Heart left ventricle (tissue), 16 donors: ENCODE measurements at regions not wholly inside any gene's neighbourhood (a gene's known extent, or its start where the extent isn't known, plus 50 kb on each side); places are given as distances from the start of the nearest gene placed in this dataset.

ENCODE experiments used
- ATAC-seq, 4 donors: fragments of 200-7000 bp; cut with Tn5 transposase; one replicate each; pipeline ENCODE4 v1.9.1; 2020 to 2022; ENCODE audit warnings: moderate library complexity in 4 of 4, mild to moderate bottlenecking in 3 of 4, moderate number of reproducible peaks in 1 of 4
- DNase-seq, 5 donors: peaks; one replicate each; pipeline ENCODE4 v3.0.0-alpha.2; 2020
- H3K27ac ChIP-seq, 12 donors: fragments of 200-600 bp; sonication (generic) in 4 of 12; one replicate each; pipeline versions ENCODE4 v1.5.0 to v1.8.0; 2016 to 2022; ENCODE audit warnings: mild to moderate bottlenecking in 2 of 12
- H3K27me3 ChIP-seq, 9 donors: fragments of 200-600 bp; sonication (generic) in 2 of 9; one replicate each; pipeline versions ENCODE4 v1.5.1 to v1.8.0; 2016 to 2022; ENCODE audit warnings: mild to moderate bottlenecking in 3 of 9
- H3K36me3 ChIP-seq, 9 donors: fragments of 200-600 bp; sonication (generic) in 2 of 9; one replicate each; pipeline versions ENCODE4 v1.5.0 to v1.8.0; 2018 to 2022; ENCODE audit warnings: mild to moderate bottlenecking in 2 of 9
- H3K4me1 ChIP-seq, 12 donors: fragments of 200-600 bp; sonication (generic) in 4 of 12; one replicate each; pipeline versions ENCODE4 v1.5.0 to v1.8.0; 2016 to 2022; ENCODE audit warnings: mild to moderate bottlenecking in 3 of 12
- H3K4me3 ChIP-seq, 12 donors: fragments of 200-600 bp; sonication (generic) in 4 of 12; one replicate each; pipeline versions ENCODE4 v1.5.0 to v1.8.0; 2017 to 2022; ENCODE audit warnings: mild to moderate bottlenecking in 9 of 12, moderate library complexity in 4 of 12
- H3K9me3 ChIP-seq, 12 donors: fragments of 200-600 bp; sonication (generic) in 4 of 12; one replicate each; pipeline versions ENCODE4 v1.5.0 to v1.8.0; 2016 to 2022; ENCODE audit warnings: mild to moderate bottlenecking in 1 of 12
- CTCF ChIP-seq, 12 donors: fragments of 200-600 bp; sonication (generic) in 4 of 12; IDR thresholded peaks; one replicate each; pipeline versions ENCODE4 v1.5.0 to v1.8.0; 2018 to 2022; ENCODE audit warnings: antibody characterized with exemption in 12 of 12, mild to moderate bottlenecking in 5 of 12
- POLR2A ChIP-seq, 2 donors: fragments of 450-650 bp; IDR thresholded peaks; one replicate each; pipeline ENCODE4 v1.6.1; 2017; ENCODE audit warnings: antibody characterized with exemption in 2 of 2, mild to moderate bottlenecking in 2 of 2, moderate library complexity in 2 of 2
- WGBS, 4 donors: extraction: QIAGEN DNeasy Blood & Tissue Kit in 2 of 4; methylation state at CpG; one replicate each; pipeline versions ENCODE4 v1.1.5 to v1.1.7; 2013 to 2018; 5-methylcytosine and 5-hydroxymethylcytosine counted together
- intact Hi-C, 10 donors: fragments of 100-400 bp; cut with DNase I; formaldehyde crosslinking; loops; one replicate each; pipeline versions ENCODE4 v1.11.1 to v1.14.2; 2022
- donor health status: ischemic (EF 13 %, LVEDD 7.1; RV severe dilation, severe dysfunction).
- donor health status: healthy with polysubstance abuse.
- donor health status: DM: no; HTN: yes; CAD: no.
- donor health status: DM: no; HTN: no; CAD: no.
- donor health status: ischemic (EF 25% LVEDD 6.9; RV normal size, moderate dysfunction).
- donor health status: ischemic (EF 25% LVEDD 5.7; RV mildly dilated, moderate dysfunction).
- donor health status: healthy.
- donor health status: DM: yes; HTN: yes; CAD: no.
- donor health status: ischemic (EF 35%, LVEDD 5.7; RV mildly dilated, moderate dysfunction).
- donor health status: nonischemic (EF 11% LVEDD 7.7; RV severe dilation, severe dysfunction).
- donor health status: DM: yes; HTN: yes; CAD: no.
- donor health status: PGD.
- donor health status: ischemic (EF 29% LVEDD 5.4; RV normal size, mild dysfunction).
- donor health status: nonischemic (EF 23%, LVEDD 6.1; RV moderate dilation, normal function).

- no peaks in the 10 kb centered on the region for H3K4me1 ChIP-seq
- TF ChIP-seq CTCF (IDR thresholded peaks at IDR 0.05), result no peak
- no peak for TF ChIP-seq POLR2A (IDR thresholded peaks at IDR 0.05)
- WGBS, 4 donors, result 89 to 94% (median 92%) methylated on average over 3 of the region's 3 CpGs
- no peak overlapping the region for H3K27ac ChIP-seq
- ATAC-seq (no peak), DNase-seq (no peak)
- no peaks in the 10 kb centered on the region for H3K27me3 ChIP-seq
- H3K4me3 ChIP-seq, result no peak overlapping the region
- H3K9me3 ChIP-seq, result no peaks in the 10 kb centered on the region
- H3K36me3 ChIP-seq, result no peaks in the 10 kb centered on the region
- intact Hi-C loops, result no loop called here
Measured at GRCh38 chr16:65838001-65838400, 528.5 kb upstream of the CDH5 start.

- no peak overlapping the region for H3K27ac ChIP-seq
- no peak overlapping the region for H3K4me3 ChIP-seq
- H3K9me3 ChIP-seq, result no peaks in the 10 kb centered on the region
- no peaks in the 10 kb centered on the region for H3K36me3 ChIP-seq
- ATAC-seq (no peak), DNase-seq (no peak)
- no peaks in the 10 kb centered on the region for H3K27me3 ChIP-seq
- intact Hi-C loops, result no loop called here
- H3K4me1 ChIP-seq, result no peaks in the 10 kb centered on the region
- 87 to 96% (median 93%) methylated on average over 3 of the region's 3 CpGs for WGBS, 4 donors
- TF ChIP-seq CTCF (IDR thresholded peaks at IDR 0.05), result no peak
- TF ChIP-seq POLR2A (IDR thresholded peaks at IDR 0.05), result no peak
Measured at GRCh38 chr16:65837464-65837863, 529.0 kb upstream of the CDH5 start.

DNA sequence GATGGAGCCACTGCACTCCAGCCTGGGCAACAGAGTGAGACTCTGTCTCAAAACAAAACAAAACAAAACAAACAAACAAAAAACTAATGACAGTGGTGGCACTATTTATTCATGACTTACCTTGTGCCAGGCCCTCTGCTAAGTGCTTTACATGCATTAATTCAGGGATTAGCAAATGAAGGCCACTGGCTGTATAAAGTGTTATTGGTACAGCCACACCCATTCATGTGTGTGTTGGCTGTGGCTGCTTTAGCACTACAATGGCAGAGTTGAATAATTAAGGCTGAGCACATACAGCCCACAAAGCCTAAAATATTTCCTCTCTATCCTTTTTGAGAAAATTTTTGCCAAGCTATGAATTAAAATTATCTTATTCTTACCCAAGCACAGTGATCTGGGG is 531.8 kb upstream of the CDH5 start:
- Histone ChIP-seq H3K27me3 (no peaks in the 10 kb centered on the region), H3K9me3 (no peaks in the 10 kb centered on the region), H3K4me1 (no peaks in the 10 kb centered on the region), H3K27ac (no peak overlapping the region), H3K36me3 (no peaks in the 10 kb centered on the region), H3K4me3 (no peak overlapping the region)
- TF ChIP-seq POLR2A (IDR thresholded peaks at IDR 0.05) (no peak), CTCF (IDR thresholded peaks at IDR 0.05) (no peak)
- intact Hi-C loops, result no loop called here
- ATAC-seq (no peak), DNase-seq (no peak)

DNA sequence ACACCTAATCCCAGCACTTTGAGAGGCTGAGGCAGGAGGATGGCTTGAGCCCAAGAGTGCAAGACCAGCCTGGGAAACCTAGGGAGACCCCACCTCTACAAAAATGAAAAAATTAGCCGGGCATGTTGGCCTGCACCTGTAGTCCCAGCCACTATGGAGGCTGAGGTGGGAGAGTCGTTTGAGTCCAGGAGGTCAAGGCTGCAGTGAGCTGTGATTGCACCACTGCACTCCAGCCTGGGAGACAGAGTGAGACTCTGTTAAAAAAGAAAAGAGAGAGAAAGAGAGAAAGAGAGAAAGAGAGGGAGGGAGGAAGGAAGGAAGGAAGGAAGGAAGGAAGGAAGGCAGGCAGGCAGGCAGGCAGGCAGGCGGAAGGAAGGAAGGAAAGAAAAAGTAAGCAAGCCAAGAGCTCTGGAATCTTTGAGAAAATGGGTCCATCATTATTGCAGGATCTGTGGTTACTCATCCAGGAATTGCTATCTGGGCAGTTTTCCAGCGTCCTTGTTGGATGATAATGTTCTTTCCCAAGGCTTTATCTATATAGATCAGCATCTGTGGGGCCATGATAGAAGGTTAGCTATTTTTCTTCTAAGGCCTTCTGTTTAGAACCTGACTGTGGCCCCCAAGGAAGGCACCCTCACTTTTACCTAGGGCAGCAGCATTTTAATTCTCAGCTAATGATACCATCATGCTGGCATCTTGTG is 533.2 kb upstream of the CDH5 start:
- whole genome bisulfite sequencing, 4 donors, result 60 to 67% (median 66%) methylated on average over 4 of the region's 4 CpGs
- Histone ChIP-seq H3K36me3 (no peaks in the 10 kb centered on the region), H3K9me3 (no peaks in the 10 kb centered on the region), H3K27me3 (no peaks in the 10 kb centered on the region), H3K4me3 (no peak overlapping the region), H3K27ac (no peak overlapping the region), H3K4me1 (no peaks in the 10 kb centered on the region)
- ATAC-seq (no peak), DNase-seq (no peak)
- no peak for TF ChIP-seq CTCF (IDR thresholded peaks at IDR 0.05)
- no peak for TF ChIP-seq POLR2A (IDR thresholded peaks at IDR 0.05)
- intact Hi-C loops, result no loop called here
